Left colon (tissue), 2 donors: ENCODE measurements at regions not wholly inside any gene's neighbourhood (a gene's known extent, or its start where the extent isn't known, plus 50 kb on each side); places are given as distances from the start of the nearest gene placed in this dataset.
"Not testable (repeated sequence)": the region's sequence is repeated elsewhere in the genome, so short reads cannot be mapped to it uniquely, and the experiment has no call there.

Experiments used
- ATAC-seq: fragments of 200-7000 bp; cut with Tn5 transposase; one replicate; pipeline ENCODE4 v1.9.1; 2020; ENCODE audit warnings: mild to moderate bottlenecking, moderate library complexity
- DNase-seq, 2 donors: peaks; one replicate each; pipeline ENCODE4 v3.0.0-alpha.2; 2020
- intact Hi-C, 2 donors: fragments of 100-400 bp; cut with DNase I in 1 of 2; cut with micrococcal nuclease in 1 of 2; formaldehyde crosslinking; loops; one replicate each; pipeline versions ENCODE4 v1.11.2 to v1.14.0; 2022; cut with DNase I, micrococcal nuclease
- donor health status: DM: no; HTN: no; CAD: no.
- donor health status: DM: yes; HTN: yes; CAD: no.

GRCh38 chr6:178929-179328, 113.4 kb upstream of the DUSP22 start:
- ATAC-seq, DNase-seq, intact Hi-C loops: not testable (repeated sequence)

DNA sequence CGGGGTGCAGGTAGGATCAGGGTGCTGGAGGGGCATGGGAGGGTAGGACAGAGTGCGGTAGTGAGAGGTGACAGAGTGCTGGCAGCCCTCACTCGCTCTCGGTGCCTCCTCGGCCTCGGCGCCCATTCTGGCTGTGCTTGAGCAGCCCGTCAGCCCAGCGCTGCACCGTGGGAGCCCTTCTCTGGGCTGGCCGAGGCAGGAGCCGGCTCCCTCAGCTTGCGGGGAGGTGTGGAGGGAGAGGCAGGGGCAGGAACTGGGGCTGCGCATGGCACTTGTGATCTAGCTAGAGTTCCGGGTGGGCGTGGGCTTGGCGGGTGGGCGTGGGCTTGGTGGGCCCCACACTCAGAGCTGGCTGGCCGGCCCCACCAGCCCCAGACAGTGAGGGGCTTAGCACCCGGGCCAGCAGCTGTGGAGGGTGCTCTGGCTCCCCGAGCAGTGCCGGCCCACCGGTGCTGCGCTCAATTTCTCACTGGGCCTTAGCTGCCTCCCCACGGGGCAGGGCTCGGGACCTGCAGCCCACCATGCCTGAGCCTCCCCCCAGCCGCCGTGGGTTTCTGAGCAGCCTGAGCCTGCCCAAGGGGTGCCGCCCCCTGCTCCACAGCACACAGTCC, 112.8 kb upstream of the DUSP22 start:
- no peak for DNase-seq
- intact Hi-C loops, result no loop called here

DNA sequence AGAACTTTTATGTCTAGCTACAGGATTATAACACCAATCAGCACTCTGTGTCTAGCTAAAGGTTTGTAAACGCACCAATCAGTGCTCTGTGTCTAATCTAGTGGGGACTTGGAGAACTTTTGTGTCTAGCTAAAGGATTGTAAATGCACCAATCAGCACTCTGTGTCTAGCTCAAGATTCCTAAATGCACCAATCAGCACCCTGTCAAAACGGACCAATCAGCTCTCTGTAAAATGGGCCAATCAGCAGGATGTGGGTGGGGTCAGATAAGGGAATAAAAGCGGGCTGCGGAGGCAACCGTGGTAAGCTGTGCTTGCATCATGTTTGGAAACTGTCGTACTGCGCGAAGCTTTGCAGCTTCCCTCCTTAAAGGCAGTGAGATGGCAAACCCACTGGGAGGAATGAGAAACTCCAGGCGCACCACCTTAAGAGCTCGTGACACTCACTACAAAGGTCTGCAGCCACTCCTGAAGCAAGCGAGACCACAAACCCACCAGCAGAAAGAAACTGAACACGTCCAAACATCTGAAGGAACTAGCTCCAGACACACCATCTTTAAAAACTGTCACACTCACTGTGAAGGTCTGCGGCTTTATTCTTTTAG, 112.1 kb upstream of the DUSP22 start:
- ATAC-seq, intact Hi-C loops, DNase-seq: not testable (repeated sequence)

More for the DNA sequence above, 112.8 kb upstream of the DUSP22 start:
- no peak for ATAC-seq

DNA sequence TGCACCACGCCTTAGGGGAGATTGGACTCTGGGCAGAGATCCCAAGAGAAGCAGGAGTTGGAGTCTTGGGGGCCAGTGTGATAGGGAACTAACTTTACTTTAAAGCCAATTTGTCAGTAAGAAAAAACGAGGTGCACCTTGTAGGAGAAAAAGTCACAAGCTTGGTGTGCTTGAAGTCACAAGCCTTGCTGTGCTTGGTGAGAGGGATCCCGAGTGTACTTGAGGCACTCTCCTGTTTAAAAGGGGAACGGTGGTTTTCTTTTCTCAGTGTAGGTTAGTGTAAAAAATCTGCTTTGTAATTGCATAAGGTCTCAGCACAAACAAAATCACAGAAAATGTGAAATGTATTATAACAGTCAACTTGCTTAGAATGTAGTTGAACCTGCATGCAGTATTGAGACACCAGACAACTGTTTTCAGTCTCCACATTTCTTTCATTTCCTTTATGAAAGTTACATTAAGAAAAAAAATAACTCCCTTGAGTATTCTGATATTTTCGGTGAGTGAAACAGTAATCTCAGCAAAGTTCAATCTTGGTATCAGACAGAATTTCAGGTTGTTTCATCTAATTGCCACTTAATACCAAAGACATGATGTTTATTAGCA, 111.1 kb upstream of the DUSP22 start:
- no peak for DNase-seq
- intact Hi-C loops, result no loop called here
- no peak for ATAC-seq

GRCh38 chr6:183668-184067, 108.6 kb upstream of the DUSP22 start:
- intact Hi-C loops, result no loop called here
- ATAC-seq (no peak), DNase-seq (no peak)

DNA sequence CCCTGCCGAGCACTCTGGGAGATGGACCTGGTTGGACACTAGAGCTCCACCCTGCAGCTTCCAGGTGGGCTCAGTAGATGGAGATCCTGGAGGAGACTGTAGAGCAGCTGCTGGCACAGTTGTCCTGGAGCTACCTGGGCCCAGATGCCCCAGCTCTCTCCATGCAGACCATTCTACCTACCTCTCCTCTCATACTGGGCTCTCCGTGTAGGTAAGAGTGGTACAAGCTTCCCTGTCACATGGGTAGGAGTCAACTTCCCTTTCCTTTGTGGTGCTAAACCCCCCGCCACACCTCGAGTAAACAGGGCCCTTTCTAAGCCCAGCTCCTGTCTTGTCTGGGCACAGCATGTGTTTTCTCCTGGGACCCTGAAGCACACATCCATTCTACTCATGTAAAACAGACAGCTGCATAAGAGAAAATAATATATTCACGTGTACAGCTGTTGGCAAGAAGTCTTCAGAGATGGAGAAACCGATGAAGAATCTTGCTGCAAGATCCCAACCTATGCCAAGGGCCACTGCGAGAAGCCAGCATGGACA, 108.1 kb upstream of the DUSP22 start:
- no peak for DNase-seq
- ATAC-seq, result no peak
- intact Hi-C loops, result no loop called here

DNA sequence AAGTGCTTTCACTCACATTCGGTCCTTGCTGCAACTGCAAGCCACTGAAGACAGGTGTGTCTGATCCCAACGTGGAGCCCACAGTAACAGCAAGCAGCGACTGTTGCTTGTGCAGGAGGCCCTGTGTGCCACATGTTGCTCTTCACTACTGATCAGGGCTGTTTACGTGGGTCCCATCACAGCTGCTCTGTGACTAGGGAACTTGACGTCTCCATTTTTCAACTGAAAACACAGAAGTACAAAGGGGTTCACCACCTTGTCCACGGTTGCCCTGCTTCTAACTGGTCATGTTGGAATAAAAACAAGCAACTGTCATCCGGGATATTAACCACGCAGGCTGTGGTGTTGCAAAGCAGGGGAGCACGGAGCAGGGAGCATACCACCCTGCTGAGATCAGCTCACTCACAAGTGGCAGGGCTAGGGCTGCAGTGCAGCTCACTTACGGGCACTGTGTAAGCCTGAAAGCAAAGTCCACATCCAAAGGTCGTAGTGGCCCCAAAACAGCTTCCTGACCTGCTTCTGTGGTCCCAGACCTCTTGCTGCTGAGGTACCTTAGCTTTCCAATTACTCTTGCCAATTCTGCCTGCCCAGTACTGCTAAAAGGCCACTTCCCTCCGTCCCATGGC, 105.8 kb upstream of the DUSP22 start:
- intact Hi-C loops, result no loop called here
- ATAC-seq (no peak), DNase-seq (no peak)

GRCh38 chr6:187210-187861, 105.0 kb upstream of the DUSP22 start:
- DNase-seq (no peak), ATAC-seq (no peak)
- intact Hi-C loops, result no loop called here

DNA sequence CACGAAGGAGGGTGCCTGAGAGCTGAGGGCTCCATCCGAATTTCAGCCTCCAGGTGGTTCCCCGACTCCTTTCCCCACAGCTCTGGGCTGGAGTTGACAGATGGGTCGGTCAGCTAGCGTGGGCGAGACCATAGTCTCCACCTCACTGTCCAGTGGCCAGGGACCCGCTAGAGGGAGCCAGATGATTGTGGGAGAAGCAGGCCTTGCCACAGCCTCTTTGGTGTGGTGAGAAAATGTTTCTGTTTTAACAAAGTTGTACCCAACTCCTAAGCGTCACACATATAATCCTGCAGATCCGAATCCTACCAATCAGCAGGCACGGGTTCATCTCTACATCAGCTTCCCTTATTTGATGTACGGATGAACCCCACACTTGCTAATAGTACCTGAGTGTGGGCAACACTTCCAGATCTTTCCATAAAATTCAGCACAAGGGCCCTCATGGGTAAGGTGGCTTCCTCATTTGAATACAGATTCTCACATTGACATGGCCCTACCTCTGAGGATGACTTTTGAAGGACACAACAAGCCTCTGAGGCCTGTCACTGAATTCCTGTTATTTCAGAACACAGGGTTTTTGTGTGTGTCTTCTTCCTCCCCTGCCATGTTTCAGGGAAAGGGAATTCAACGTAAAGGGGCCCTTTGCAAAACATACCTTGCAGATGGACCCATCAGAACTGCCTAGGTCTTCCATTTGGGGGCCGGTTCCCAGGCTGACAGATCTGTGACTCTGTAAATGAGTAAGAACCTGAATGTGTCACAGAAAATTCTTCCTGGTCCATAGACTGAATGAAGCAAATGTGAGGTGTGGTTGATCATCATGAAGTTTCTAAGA, 103.2 kb upstream of the DUSP22 start:
- ATAC-seq, result peak; percentile 80
- intact Hi-C loops, result no loop called here
- DNase-seq, result peak; percentile 76 to 85

DNA sequence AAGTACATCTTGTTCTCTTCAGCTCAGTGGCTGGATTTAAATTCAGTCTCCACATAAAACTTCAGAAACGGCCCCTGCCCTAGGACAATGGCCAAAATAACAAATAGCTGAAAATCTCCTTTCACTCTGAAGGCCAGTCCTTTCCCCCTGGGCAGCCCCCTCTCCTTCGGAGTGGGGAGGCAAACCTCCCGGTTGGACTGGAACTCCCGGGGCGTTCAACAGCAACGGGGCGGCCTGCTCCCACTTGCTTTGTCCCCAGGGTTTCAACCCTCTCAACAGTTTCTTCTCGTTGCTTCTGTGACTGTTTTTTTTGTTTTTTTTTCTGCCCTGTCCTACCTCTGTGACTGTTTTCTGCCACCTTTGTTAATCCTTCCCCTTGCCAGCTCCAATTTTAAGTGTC, 102.6 kb upstream of the DUSP22 start:
- DNase-seq (no peak), ATAC-seq (no peak)
- intact Hi-C loops, result no loop called here

DNA sequence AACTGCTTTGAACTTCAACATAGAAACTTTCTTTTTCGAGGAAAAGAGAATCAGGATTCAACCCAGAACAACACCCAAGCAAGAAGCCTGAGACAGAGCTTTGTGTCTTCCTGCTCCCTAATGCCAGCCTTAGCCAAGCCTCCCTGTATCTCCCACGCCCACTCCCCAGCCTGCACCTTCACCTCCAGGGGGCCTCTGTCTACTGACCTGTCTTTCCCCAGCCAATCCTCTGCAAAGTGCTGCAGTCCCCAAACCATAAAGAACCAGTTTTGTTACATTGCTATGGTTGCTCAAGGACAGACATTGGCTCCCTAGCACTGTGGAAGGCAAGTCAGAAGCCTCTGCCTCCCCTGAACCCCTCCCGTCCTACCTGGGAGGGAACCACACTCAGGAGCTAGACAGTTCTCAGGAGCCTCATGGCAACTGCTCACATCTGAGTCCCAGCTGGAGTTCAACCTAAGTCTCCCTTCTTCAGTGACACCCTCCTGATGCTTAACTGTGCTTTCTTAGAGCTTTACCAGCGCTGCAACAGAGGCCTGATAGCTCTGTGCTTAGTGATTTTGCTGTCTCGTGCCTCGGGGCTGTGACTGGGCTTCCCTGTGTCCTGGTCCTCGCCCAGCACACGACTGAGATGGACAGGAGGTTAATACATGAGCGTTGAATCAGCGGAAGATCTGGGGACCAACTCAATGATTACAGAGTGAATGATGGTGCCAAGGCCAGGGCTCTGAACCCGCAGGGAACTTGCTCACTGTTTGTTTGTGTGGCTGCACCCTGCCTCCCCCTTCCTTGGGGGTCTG, 101.5 kb upstream of the DUSP22 start:
- intact Hi-C loops, result no loop called here
- no peak for ATAC-seq
- DNase-seq, result no peak

- no peak for DNase-seq
- intact Hi-C loops, result no loop called here
- ATAC-seq, result no peak
These were observed 100.6 kb upstream of the DUSP22 start for GRCh38 chr6:191487-192312.

DNA sequence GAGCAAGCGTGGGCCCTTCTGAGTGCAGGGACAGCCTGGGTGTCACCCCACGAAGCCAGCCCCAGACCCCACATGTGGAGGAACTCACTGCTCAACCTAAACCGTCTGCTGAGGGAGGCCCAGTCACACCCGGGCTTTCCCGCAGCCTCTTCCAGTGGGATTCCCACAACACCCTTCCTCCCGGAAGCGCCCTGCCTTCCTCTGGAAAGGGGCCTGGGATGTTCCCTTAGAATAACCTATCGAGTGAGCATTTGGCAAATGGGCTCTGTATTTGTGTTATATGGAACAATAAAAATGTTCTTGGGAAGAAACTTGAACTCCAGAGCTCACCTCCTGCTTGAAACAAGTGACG, 100.0 kb upstream of the DUSP22 start:
- ATAC-seq (no peak), DNase-seq (no peak)
- intact Hi-C loops, result no loop called here

GRCh38 chr6:193180-193579, 99.1 kb upstream of the DUSP22 start:
- DNase-seq (no peak), ATAC-seq (no peak)
- intact Hi-C loops, result no loop called here

- no peak for DNase-seq
- intact Hi-C loops, result no loop called here
- ATAC-seq, result no peak
These were observed 98.4 kb upstream of the DUSP22 start for GRCh38 chr6:193773-194310.

GRCh38 chr6:195861-196360, 96.4 kb upstream of the DUSP22 start:
- no peak for DNase-seq
- intact Hi-C loops, result no loop called here
- ATAC-seq, result no peak

GRCh38 chr6:196543-196942, 95.7 kb upstream of the DUSP22 start:
- DNase-seq, result no peak
- no peak for ATAC-seq
- intact Hi-C loops, result no loop called here
